ENCODE measurements at regions not wholly inside any gene's neighbourhood (a gene's known extent, or its start where the extent isn't known, plus 50 kb on each side); places are given as distances from the start of the nearest gene placed in this dataset.

DNA sequence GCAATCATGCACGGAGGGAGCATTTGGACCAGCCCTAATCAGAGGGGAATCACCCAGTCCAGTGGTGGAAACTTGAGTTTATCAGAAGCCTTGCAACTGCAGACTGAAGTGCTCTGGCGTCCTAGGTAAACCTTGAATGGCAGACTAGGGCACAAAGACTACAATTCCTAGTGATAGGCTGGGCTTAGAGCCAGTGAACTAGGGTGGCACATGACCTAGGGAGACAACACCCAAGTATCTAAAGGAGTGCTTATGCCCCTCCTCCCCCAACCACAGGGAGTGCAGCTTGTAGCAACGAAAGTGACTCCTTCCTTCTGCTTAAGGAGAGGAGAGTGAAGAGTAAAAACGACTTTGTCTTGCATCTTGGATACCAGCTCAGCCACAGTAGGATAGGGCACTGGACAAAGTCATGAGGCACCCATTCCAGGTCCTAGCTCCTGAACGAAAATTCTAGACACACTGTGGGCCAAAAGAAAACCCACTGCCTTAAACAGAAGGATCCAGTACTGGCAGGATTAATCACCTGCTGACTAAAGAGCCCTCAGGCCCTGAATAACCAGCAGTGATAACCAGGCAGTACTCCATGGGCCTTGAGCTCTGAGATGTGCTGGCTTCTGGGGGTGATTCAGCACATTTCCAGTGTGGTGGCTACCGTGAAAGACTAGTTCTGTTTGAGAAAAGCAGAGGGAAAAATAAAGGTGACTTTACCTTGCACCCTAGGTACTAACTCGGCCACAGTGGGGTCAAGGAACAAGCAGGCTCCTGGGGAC, 58.7 kb upstream of the STARD8 start:
- no peaks in the 10 kb centered on the region for H3K27me3 ChIP-seq (ENCODE audit: insufficient read depth, low read length)
- no CpG with 5 or more reads among the region's 7 CpGs for WGBS (ENCODE audit: extremely low coverage, insufficient read length, low lambda C conversion rate)
- no peak overlapping the region for H3K18ac ChIP-seq (ENCODE audit: insufficient read length, low read depth, low read length)
- H2BK120ac ChIP-seq (ENCODE audit: low read depth, low read length, poor library complexity, severe bottlenecking), result no peak overlapping the region
- no peaks in the 10 kb centered on the region for H3K4me1 ChIP-seq (ENCODE audit: insufficient read depth, low read length)
- no peak overlapping the region for H3K27ac ChIP-seq (ENCODE audit: insufficient read length, low read depth, low read length)
- Mint-ChIP-seq H3K4me1 (no peaks in the 10 kb centered on the region), H3K36me3 (ENCODE audit: insufficient read depth in 1 of 3, low read depth in 3 of 3) (peaks cover 0 to 5% (median 0%) of the 10 kb centered on the region in 3 experiments; a peak in 2 of 7 replicates), H3K27ac (no peak overlapping the region; a peak in 1 of 7 replicates), H3K27me3 (ENCODE audit: low read depth) (no peaks in the 10 kb centered on the region; the same call in 1 of the 2 replicates), H3K9me3 (peaks cover 67 to 72% of the 10 kb centered on the region in 2 experiments), H3K4me3 (no peak overlapping the region)
- H4K8ac ChIP-seq (replicated peaks; ENCODE audit: insufficient read length, low read depth, low read length), result no peak overlapping the region
- no peak overlapping the region for H3K9ac ChIP-seq (ENCODE audit: extremely low read depth, insufficient read length, low read length)
- H4K5ac ChIP-seq (ENCODE audit: insufficient read length, low read depth, low read length), result no peak overlapping the region
- no peak overlapping the region for H3K23ac ChIP-seq (ENCODE audit: insufficient read length, low read depth, low read length)
- no peak overlapping the region for H2BK12ac ChIP-seq (ENCODE audit: insufficient read length, low read depth, low read length)
- no peak overlapping the region for H2BK20ac ChIP-seq (ENCODE audit: low read depth, low read length, poor library complexity, severe bottlenecking)
- TF ChIP-seq, protein P1, sequence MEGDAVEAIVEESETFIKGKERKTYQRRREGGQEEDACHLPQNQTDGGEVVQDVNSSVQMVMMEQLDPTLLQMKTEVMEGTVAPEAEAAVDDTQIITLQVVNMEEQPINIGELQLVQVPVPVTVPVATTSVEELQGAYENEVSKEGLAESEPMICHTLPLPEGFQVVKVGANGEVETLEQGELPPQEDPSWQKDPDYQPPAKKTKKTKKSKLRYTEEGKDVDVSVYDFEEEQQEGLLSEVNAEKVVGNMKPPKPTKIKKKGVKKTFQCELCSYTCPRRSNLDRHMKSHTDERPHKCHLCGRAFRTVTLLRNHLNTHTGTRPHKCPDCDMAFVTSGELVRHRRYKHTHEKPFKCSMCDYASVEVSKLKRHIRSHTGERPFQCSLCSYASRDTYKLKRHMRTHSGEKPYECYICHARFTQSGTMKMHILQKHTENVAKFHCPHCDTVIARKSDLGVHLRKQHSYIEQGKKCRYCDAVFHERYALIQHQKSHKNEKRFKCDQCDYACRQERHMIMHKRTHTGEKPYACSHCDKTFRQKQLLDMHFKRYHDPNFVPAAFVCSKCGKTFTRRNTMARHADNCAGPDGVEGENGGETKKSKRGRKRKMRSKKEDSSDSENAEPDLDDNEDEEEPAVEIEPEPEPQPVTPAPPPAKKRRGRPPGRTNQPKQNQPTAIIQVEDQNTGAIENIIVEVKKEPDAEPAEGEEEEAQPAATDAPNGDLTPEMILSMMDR (conservative IDR thresholded peaks at IDR 0.05), result no peak
- DNase-seq, result no peak
- H3K9me3 ChIP-seq (ENCODE audit: control insufficient read depth, low read depth, low read length), result peaks cover 26% of the 10 kb centered on the region
- no peak overlapping the region for H3K14ac ChIP-seq (ENCODE audit: insufficient read depth, low read length)
- H2BK15ac ChIP-seq (ENCODE audit: low read depth, low read length), result no peak overlapping the region
- H3K56ac ChIP-seq (ENCODE audit: insufficient read length, low read depth, low read length), result no peak overlapping the region
- no peaks in the 10 kb centered on the region for H4K20me1 ChIP-seq (ENCODE audit: control insufficient read depth, insufficient read depth, insufficient read length)
- no peak overlapping the region for H2AFZ ChIP-seq (ENCODE audit: low read length)
- H3K4ac ChIP-seq (ENCODE audit: low read depth, low read length), result no peak overlapping the region
- H2AK5ac ChIP-seq (ENCODE audit: insufficient read length, low read length), result no peak overlapping the region
- no peaks in the 10 kb centered on the region for H3K79me2 ChIP-seq (ENCODE audit: insufficient read depth, low read length)
- no peak overlapping the region for H2BK5ac ChIP-seq (ENCODE audit: insufficient read length, low read length)
- no peaks in the 10 kb centered on the region for H3K79me1 ChIP-seq (ENCODE audit: insufficient read depth, low read depth, low read length, poor library complexity, severe bottlenecking)
- no peak overlapping the region for H3T11ph ChIP-seq (ENCODE audit: low read length)
- no peak overlapping the region for H4K91ac ChIP-seq (ENCODE audit: insufficient read length, low read depth, low read length)
- H3K23me2 ChIP-seq (ENCODE audit: insufficient read length, low read depth, low read length, poor library complexity, severe bottlenecking), result no peaks in the 10 kb centered on the region
- no peak overlapping the region for H3K4me2 ChIP-seq (ENCODE audit: insufficient read depth, insufficient read length, low read length)
